K562 (cell line): ENCODE measurements at regions not wholly inside any gene's neighbourhood (a gene's known extent, or its start where the extent isn't known, plus 50 kb on each side); places are given as distances from the start of the nearest gene placed in this dataset.

Experiments used
- ATAC-seq: fragments of 200-7000 bp; cut with Tn5 transposase; 3 replicates; pipeline ENCODE4 v1.9.1; 2020; ENCODE audit warnings: moderate library complexity
- BruUV-seq: library from RNA; stranded (reverse); fragments of 400-500 nt; replicated peaks from 2 replicates; lab custom pipeline; 2021; lab: Mats Ljungman, UMichigan
- CTCF ChIA-PET: fragments of 300-600 bp; formaldehyde crosslinking; extraction: SDS; loops from one replicate; lab custom pipeline; 2021; ENCODE audit warnings: low intra/inter-chr PET ratio; lab: Yijun Ruan, JAX
- POLR2A ChIA-PET: fragments of 300-600, 350-650 bp; sonication (Branson Sonifier 250); formaldehyde crosslinking; extraction: SDS; loops from one replicate; lab custom pipeline; 2021; ENCODE audit warnings: antibody characterized with exemption, inconsistent platforms; lab: Yijun Ruan, JAX
- DNase-seq, 4 experiments: peaks; one replicate each; pipeline versions ENCODE4 v3.0.0 to v3.0.0-alpha.2; 2011 to 2018; ENCODE audit warnings: low spot score in 3 of 4, mixed read lengths in 3 of 4; ENCODE audit errors: extremely low read depth in 1 of 4
- FAIRE-seq: peaks from 2 replicates; lab custom pipeline; 2011; peaks lifted over from hg19 to GRCh38; lab: Jason Lieb, UNC
- H2AFZ ChIP-seq: 2 replicates; pipeline ENCODE4 v1.6.0; 2011; ENCODE audit warnings: low read depth, low read length, control low read depth, inconsistent platforms
- H3K27ac ChIP-seq: fragments of 200-600 bp; 3 replicates; pipeline ENCODE4 v1.8.0; 2011; ENCODE audit warnings: low read depth, mild to moderate bottlenecking, control low read depth, inconsistent platforms, low read length, moderate library complexity, mixed read lengths; ENCODE audit errors: extremely low read depth
- H3K27me3 ChIP-seq, 2 experiments: fragments of 300-600 bp in 1 of 2; 2 replicates in 1 of 2; 3 replicates in 1 of 2; pipeline versions ENCODE4 v1.6.0 to v1.8.0; 2011; ENCODE audit warnings: inconsistent platforms in 2 of 2, low read length in 2 of 2, mild to moderate bottlenecking in 1 of 2, mixed read lengths in 1 of 2, moderate library complexity in 1 of 2; ENCODE audit not compliant: control insufficient read depth in 2 of 2, insufficient read depth in 2 of 2
- H3K36me3 ChIP-seq: fragments of 300-600 bp; 3 replicates; pipeline ENCODE4 v1.8.0; 2011; ENCODE audit warnings: mild to moderate bottlenecking, low read length, inconsistent platforms; ENCODE audit not compliant: control insufficient read depth, insufficient read depth
- H3K4me1 ChIP-seq, 2 experiments: fragments of 200-600 bp in 1 of 2; replicated peaks in 1 of 2; 2 replicates in 1 of 2; 3 replicates in 1 of 2; pipeline versions ENCODE4 v1.5.1 to v1.8.0; 2011; ENCODE audit warnings: inconsistent platforms in 2 of 2, low read length in 2 of 2, mild to moderate bottlenecking in 1 of 2, mixed read lengths in 1 of 2, moderate library complexity in 1 of 2; ENCODE audit not compliant: control insufficient read depth in 2 of 2, insufficient read depth in 2 of 2
- H3K4me2 ChIP-seq: 2 replicates; pipeline ENCODE4 v1.6.1; 2011; ENCODE audit warnings: low read length, control low read depth, inconsistent platforms, mixed read lengths; ENCODE audit not compliant: insufficient read depth
- H3K4me3 ChIP-seq: fragments of 200-600 bp; sonication (generic), shearing (Covaris generic); 2 replicates; pipeline ENCODE4 v1.5.1; 2016; ENCODE audit warnings: control low read depth, inconsistent platforms
- H3K79me2 ChIP-seq: fragments of 200-600 bp; 3 replicates; pipeline ENCODE4 v1.8.0; 2011; ENCODE audit warnings: low read length, inconsistent platforms; ENCODE audit not compliant: control insufficient read depth, insufficient read depth
- H3K9ac ChIP-seq, 2 experiments: 2 replicates each; pipeline versions ENCODE4 v1.6.0 to v1.6.1; 2011; ENCODE audit warnings: low read depth in 2 of 2, low read length in 2 of 2, control low read depth in 1 of 2, inconsistent platforms in 1 of 2, mild to moderate bottlenecking in 1 of 2, mixed read lengths in 1 of 2; ENCODE audit not compliant: insufficient read depth in 1 of 2
- H3K9me1 ChIP-seq: one replicate; pipeline ENCODE4 v1.6.0; 2011; ENCODE audit warnings: inconsistent platforms, mild to moderate bottlenecking, low read length, moderate library complexity; ENCODE audit not compliant: control insufficient read depth, insufficient read depth
- H3K9me3 ChIP-seq: replicated peaks from 2 replicates; pipeline ENCODE4 v1.5.1; 2011; ENCODE audit warnings: low read depth, low read length, inconsistent platforms; ENCODE audit not compliant: control insufficient read depth, insufficient read depth
- H4K20me1 ChIP-seq: replicated peaks from 2 replicates; pipeline ENCODE4 v1.6.1; 2011; ENCODE audit warnings: low read length, inconsistent platforms, mixed read lengths; ENCODE audit not compliant: control insufficient read depth, insufficient read depth
- BCL6 ChIP-seq: fragments of 250-450 bp; sonication (Bioruptor Pico); IDR thresholded peaks from 2 replicates; pipeline ENCODE4 v1.4.0; 2020
- CC2D1A ChIP-seq: fragments of 450-650 bp; IDR thresholded peaks from 2 replicates; pipeline ENCODE4 v1.6.1; 2017; ENCODE audit warnings: mild to moderate bottlenecking
- CXXC5 ChIP-seq: fragments of 250-450 bp; sonication (Bioruptor Pico); IDR thresholded peaks from 2 replicates; pipeline ENCODE4 v1.8.0; 2022; ENCODE audit warnings: inconsistent platforms, mild to moderate bottlenecking, moderate library complexity
- KLF10 ChIP-seq: fragments of 250-450 bp; sonication (Bioruptor Pico); IDR thresholded peaks from 2 replicates; pipeline ENCODE4 v1.6.1; 2021; ENCODE audit warnings: matching md5 sums
- NFE2 ChIP-seq: IDR thresholded peaks from 2 replicates; pipeline ENCODE4 v1.6.1; 2014; ENCODE audit warnings: antibody characterized with exemption, low read depth
- PTRF ChIP-seq: fragments of 450-650 bp; IDR thresholded peaks from 2 replicates; pipeline ENCODE4 v1.6.1; 2016; ENCODE audit warnings: mild to moderate bottlenecking, missing genetic modification characterization, missing compliant biosample characterization
- SIX5 ChIP-seq, 2 experiments: IDR thresholded peaks; 2 replicates each; pipeline ENCODE4 v1.6.1; 2011; ENCODE audit warnings: low read length in 2 of 2, borderline replicate concordance in 1 of 2, low read depth in 1 of 2, mild to moderate bottlenecking in 1 of 2, moderate library complexity in 1 of 2; ENCODE audit not compliant: insufficient read depth in 1 of 2
- SMC3 ChIP-seq: conservative IDR thresholded peaks from 2 replicates; pipeline ENCODE4 v1.6.1; 2011; ENCODE audit warnings: low read depth, low read length, improper control_type of control experiment; ENCODE audit not compliant: insufficient read depth
- ZFPM2 ChIP-seq: fragments of 250-450 bp; sonication (Bioruptor Pico); IDR thresholded peaks from 2 replicates; pipeline ENCODE4 v1.5.1; 2022; ENCODE audit warnings: mild to moderate bottlenecking
- ZNF23 ChIP-seq: fragments of 250-450 bp; sonication (Bioruptor Pico); IDR thresholded peaks from 2 replicates; pipeline ENCODE4 v1.4.0; 2020; ENCODE audit warnings: mild to moderate bottlenecking
- WGBS: fragments of 100-300 bp; shearing (Covaris generic); methylation state at CpG from one replicate; pipeline ENCODE4 v1.1.6; 2016; ENCODE audit warnings: low coverage, mixed read lengths; ENCODE audit not compliant: insufficient coverage; ENCODE audit errors: missing lambda C conversion rate; 5-methylcytosine and 5-hydroxymethylcytosine counted together
- in situ Hi-C: fragments of 300-500 bp; cut with MboI; formaldehyde crosslinking; loops from 4 replicates; pipeline ENCODE4 v1.15.0; 2018; ENCODE audit warnings: inconsistent platforms, mixed read lengths
- intact Hi-C: fragments of 100-400 bp; cut with micrococcal nuclease; formaldehyde crosslinking; loops from 2 replicates; pipeline ENCODE4 v1.14.2; 2022
- TF ChIP-seq, protein P1 (sequence below), 2 experiments: fragments of 450-650 bp in 1 of 2; sonication (generic) in 1 of 2; formaldehyde crosslinking in 1 of 2; IDR thresholded peaks in 1 of 2; conservative IDR thresholded peaks in 1 of 2; 2 replicates each; pipeline versions ENCODE4 v1.6.1 to v1.8.1; 2016 to 2023; ENCODE audit warnings: mild to moderate bottlenecking in 2 of 2, moderate library complexity in 2 of 2, inconsistent platforms in 1 of 2, missing genetic modification reagents in 1 of 2
- TF ChIP-seq, protein P2 (sequence below): fragments of 250-450 bp; sonication (Bioruptor Pico); IDR thresholded peaks from 2 replicates; pipeline ENCODE4 v1.5.0; 2021; ENCODE audit warnings: mild to moderate bottlenecking, borderline replicate concordance
- TF ChIP-seq, protein P3 (sequence below): sonication (generic); formaldehyde crosslinking; IDR thresholded peaks from 2 replicates; pipeline ENCODE4 v1.8.0; 2022; ENCODE audit warnings: missing genetic modification reagents, mild to moderate bottlenecking, borderline replicate concordance

DNA sequence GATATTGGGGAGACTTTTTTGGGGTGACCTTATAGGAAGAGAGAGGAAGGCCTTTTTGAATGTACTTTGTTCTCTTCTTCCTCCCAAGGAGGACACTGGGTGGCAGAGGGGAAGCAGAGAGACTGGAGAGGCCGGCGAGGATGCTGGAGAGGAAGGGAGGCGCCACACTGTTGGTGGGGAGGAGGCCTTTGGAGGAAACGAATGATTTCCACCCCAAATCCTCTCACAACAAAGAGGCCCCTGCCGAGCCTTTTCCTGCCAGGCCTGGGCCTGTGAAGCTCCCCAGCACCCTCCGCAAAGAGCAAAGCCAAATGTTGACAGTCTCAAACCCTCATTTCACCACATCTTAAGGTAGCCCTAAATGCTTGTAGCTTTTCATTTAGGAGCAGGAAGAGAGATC, 59.0 kb upstream of the UPP2 start:
- in situ Hi-C loops (no loop called here), intact Hi-C loops (no loop called here)
- Histone ChIP-seq H3K79me2 (no peaks in the 10 kb centered on the region), H3K9me3 (no peaks in the 10 kb centered on the region), H3K4me2 (no peak overlapping the region), H2AFZ (no peak overlapping the region), H3K9me1 (no peaks in the 10 kb centered on the region), H3K4me1 (peaks cover 0 to 10% of the 10 kb centered on the region in 2 experiments; a peak in 3 of 5 replicates), H3K27me3 (no peaks in the 10 kb centered on the region; a peak in 2 of 5 replicates), H3K36me3 (no peaks in the 10 kb centered on the region), H4K20me1 (no peaks in the 10 kb centered on the region), H3K27ac (no peak overlapping the region), H3K4me3 (no peak overlapping the region), H3K9ac (no peak overlapping the region)
- no peak for FAIRE-seq
- 27% methylated on average over 6 of the region's 6 CpGs for WGBS
- ChIA-PET CTCF (no interaction called here), POLR2A (interaction anchor here (0.7 kb wide), 1 partner anchor 1685 kb away, joined by 3 read pairs; no protein-coding TSS in a partner anchor)
- ATAC-seq, result no peak
- TF ChIP-seq, protein P1, sequence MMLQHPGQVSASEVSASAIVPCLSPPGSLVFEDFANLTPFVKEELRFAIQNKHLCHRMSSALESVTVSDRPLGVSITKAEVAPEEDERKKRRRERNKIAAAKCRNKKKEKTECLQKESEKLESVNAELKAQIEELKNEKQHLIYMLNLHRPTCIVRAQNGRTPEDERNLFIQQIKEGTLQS (IDR thresholded peaks at IDR 0.05), result no peak
- TF ChIP-seq, protein P1 (CRISPR knock-in tag; conservative IDR thresholded peaks at IDR 0.05), result no peak
- no peak for DNase-seq
- no TSS peak for BruUV-seq

DNA sequence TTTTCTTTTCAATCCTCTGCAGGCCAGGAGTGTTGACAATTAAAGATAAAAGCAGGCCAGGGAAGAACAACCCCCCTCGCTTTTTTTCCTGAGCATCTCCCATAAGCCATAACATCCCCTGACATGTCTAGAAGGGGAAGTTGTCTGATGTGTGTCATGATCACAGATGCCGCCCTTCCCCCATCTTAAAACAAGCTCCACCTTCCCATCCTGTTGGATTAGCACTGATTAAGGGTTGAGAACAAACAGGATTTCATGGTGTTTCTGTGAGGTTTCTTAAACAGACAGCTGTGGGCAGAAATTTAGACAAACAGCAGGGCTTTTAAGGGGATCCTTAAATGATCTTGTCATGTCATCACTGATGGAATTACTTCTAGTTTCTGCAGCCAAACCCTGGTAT, 59.4 kb upstream of the UPP2 start:
- FAIRE-seq (no peak), ATAC-seq (no peak), DNase-seq (no peak)
- no peaks in the 10 kb centered on the region for H3K9me1 ChIP-seq
- in situ Hi-C loops, result no loop called here
- peaks cover 0 to 6% of the 10 kb centered on the region in 2 experiments; a peak in 3 of 5 replicates for H3K4me1 ChIP-seq
- H3K27ac ChIP-seq, result no peak overlapping the region
- no peaks in the 10 kb centered on the region for H4K20me1 ChIP-seq
- no peak overlapping the region for H2AFZ ChIP-seq
- H3K4me2 ChIP-seq, result no peak overlapping the region
- 0% methylated on average over 2 of the region's 2 CpGs for WGBS
- ChIA-PET POLR2A (no interaction called here), CTCF (no interaction called here)
- no peaks in the 10 kb centered on the region for H3K9me3 ChIP-seq
- H3K79me2 ChIP-seq, result no peaks in the 10 kb centered on the region
- H3K9ac ChIP-seq, result no peak overlapping the region
- no peaks in the 10 kb centered on the region for H3K36me3 ChIP-seq
- H3K4me3 ChIP-seq, result no peak overlapping the region
- H3K27me3 ChIP-seq, result no peaks in the 10 kb centered on the region; a peak in 3 of 5 replicates
- intact Hi-C loops, result no loop called here
- BruUV-seq, result no TSS peak
- TF ChIP-seq KLF10 (CRISPR knock-in tag) (no peak), SMC3 (no peak), CC2D1A (no peak), NFE2 (no peak), SIX5 (IDR thresholded peaks at IDR 0.05; ENCODE audit: borderline replicate concordance in 1 of 2, insufficient read depth in 1 of 2, low read depth in 1 of 2, low read length in 2 of 2) (no peak), ZNF23 (CRISPR knock-in tag) (no peak), BCL6 (CRISPR knock-in tag) (no peak), PTRF (tag) (no peak), CXXC5 (CRISPR knock-in tag) (no peak), ZFPM2 (no peak)
- TF ChIP-seq, protein P2, sequence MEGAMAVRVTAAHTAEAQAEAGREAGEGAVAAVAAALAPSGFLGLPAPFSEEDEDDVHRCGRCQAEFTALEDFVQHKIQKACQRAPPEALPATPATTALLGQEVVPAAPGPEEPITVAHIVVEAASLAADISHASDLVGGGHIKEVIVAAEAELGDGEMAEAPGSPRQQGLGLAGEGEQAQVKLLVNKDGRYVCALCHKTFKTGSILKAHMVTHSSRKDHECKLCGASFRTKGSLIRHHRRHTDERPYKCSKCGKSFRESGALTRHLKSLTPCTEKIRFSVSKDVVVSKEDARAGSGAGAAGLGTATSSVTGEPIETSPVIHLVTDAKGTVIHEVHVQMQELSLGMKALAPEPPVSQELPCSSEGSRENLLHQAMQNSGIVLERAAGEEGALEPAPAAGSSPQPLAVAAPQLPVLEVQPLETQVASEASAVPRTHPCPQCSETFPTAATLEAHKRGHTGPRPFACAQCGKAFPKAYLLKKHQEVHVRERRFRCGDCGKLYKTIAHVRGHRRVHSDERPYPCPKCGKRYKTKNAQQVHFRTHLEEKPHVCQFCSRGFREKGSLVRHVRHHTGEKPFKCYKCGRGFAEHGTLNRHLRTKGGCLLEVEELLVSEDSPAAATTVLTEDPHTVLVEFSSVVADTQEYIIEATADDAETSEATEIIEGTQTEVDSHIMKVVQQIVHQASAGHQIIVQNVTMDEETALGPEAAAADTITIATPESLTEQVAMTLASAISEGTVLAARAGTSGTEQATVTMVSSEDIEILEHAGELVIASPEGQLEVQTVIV (CRISPR knock-in tag), result no peak
- TF ChIP-seq, protein P3, sequence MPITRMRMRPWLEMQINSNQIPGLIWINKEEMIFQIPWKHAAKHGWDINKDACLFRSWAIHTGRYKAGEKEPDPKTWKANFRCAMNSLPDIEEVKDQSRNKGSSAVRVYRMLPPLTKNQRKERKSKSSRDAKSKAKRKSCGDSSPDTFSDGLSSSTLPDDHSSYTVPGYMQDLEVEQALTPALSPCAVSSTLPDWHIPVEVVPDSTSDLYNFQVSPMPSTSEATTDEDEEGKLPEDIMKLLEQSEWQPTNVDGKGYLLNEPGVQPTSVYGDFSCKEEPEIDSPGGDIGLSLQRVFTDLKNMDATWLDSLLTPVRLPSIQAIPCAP (CRISPR knock-in tag), result no peak
